IMR-90 (cell line): ENCODE measurements at regions not wholly inside any gene's neighbourhood (a gene's known extent, or its start where the extent isn't known, plus 50 kb on each side); places are given as distances from the start of the nearest gene placed in this dataset.

Experiments used
- ATAC-seq: fragments of 200-7000 bp; cut with Tn5 transposase; 2 replicates; pipeline ENCODE4 v1.9.1; 2020; ENCODE audit warnings: low read depth, mild to moderate bottlenecking, moderate library complexity
- BruUV-seq: library from RNA; stranded (reverse); fragments of 400-500 nt; replicated peaks from 2 replicates; lab custom pipeline; 2021; lab: Mats Ljungman, UMichigan
- CTCF ChIA-PET: fragments of 300-600 bp; formaldehyde crosslinking; extraction: SDS; loops from one replicate; lab custom pipeline; 2021; ENCODE audit warnings: antibody characterized with exemption; lab: Yijun Ruan, JAX
- POLR2A ChIA-PET: fragments of 300-600 bp; sonication (Branson Sonifier 250); formaldehyde crosslinking; loops from one replicate; lab custom pipeline; 2022; ENCODE audit warnings: antibody characterized with exemption; ENCODE audit not compliant: unreplicated experiment; lab: Charles Lee
- DNase-seq: peaks from one replicate; pipeline ENCODE4 v3.0.0; 2013
- H2AFZ ChIP-seq: replicated peaks from 2 replicates; pipeline ENCODE3; 2013; ENCODE audit warnings: low read length, mild to moderate bottlenecking; ENCODE audit not compliant: poor library complexity
- H2AK5ac ChIP-seq: 2 replicates; pipeline ENCODE4 v1.6.1; 2013; ENCODE audit warnings: low read depth, low read length, inconsistent platforms
- H2AK9ac ChIP-seq: replicated peaks from 2 replicates; pipeline ENCODE3; 2013; ENCODE audit warnings: mild to moderate bottlenecking, low read depth, low read length, moderate library complexity; ENCODE audit not compliant: poor library complexity
- H2BK120ac ChIP-seq: 2 replicates; pipeline ENCODE4 v1.6.1; 2013; ENCODE audit warnings: low read depth, low read length, inconsistent platforms
- H2BK15ac ChIP-seq: 3 replicates; pipeline ENCODE4 v1.6.1; 2013; ENCODE audit warnings: low read depth, low read length, inconsistent platforms
- H2BK20ac ChIP-seq: 2 replicates; pipeline ENCODE4 v1.6.1; 2013; ENCODE audit warnings: low read depth, mild to moderate bottlenecking, inconsistent platforms, low read length, moderate library complexity
- H2BK5ac ChIP-seq: 2 replicates; pipeline ENCODE4 v1.6.1; 2013; ENCODE audit warnings: mild to moderate bottlenecking, low read depth, low read length, inconsistent platforms; ENCODE audit not compliant: poor library complexity, severe bottlenecking
- H3K14ac ChIP-seq: replicated peaks from 2 replicates; pipeline ENCODE4 v1.6.1; 2013; ENCODE audit warnings: low read depth, low read length, inconsistent platforms
- H3K18ac ChIP-seq: 2 replicates; pipeline ENCODE4 v1.6.1; 2013; ENCODE audit warnings: low read depth, low read length, control low read depth
- H3K23ac ChIP-seq: 2 replicates; pipeline ENCODE4 v1.6.1; 2013; ENCODE audit warnings: low read depth, low read length, inconsistent platforms
- H3K27ac ChIP-seq: 2 replicates; pipeline ENCODE4 v1.5.1; 2013; ENCODE audit warnings: mild to moderate bottlenecking, control low read depth, low read length; ENCODE audit not compliant: insufficient read depth
- H3K27me3 ChIP-seq: 2 replicates; pipeline ENCODE4 v1.6.1; 2013; ENCODE audit warnings: low read length; ENCODE audit not compliant: control insufficient read depth, insufficient read depth
- H3K36me3 ChIP-seq: 2 replicates; pipeline ENCODE4 v1.6.1; 2013; ENCODE audit warnings: low read length, mixed read lengths; ENCODE audit not compliant: control insufficient read depth, insufficient read depth
- H3K4ac ChIP-seq: 2 replicates; pipeline ENCODE4 v1.6.1; 2013; ENCODE audit warnings: low read depth, low read length, inconsistent platforms
- H3K4me1 ChIP-seq: 2 replicates; pipeline ENCODE4 v1.6.1; 2013; ENCODE audit warnings: low read length, mixed read lengths; ENCODE audit not compliant: control insufficient read depth, insufficient read depth
- H3K4me2 ChIP-seq: 2 replicates; pipeline ENCODE4 v1.6.1; 2013; ENCODE audit warnings: low read depth, mild to moderate bottlenecking, control low read depth, low read length, moderate library complexity
- H3K4me3 ChIP-seq: 2 replicates; pipeline ENCODE4 v1.5.1; 2013; ENCODE audit warnings: low read depth, mild to moderate bottlenecking, control low read depth, low read length, moderate library complexity; ENCODE audit not compliant: insufficient read depth
- H3K56ac ChIP-seq: 2 replicates; pipeline ENCODE4 v1.6.1; 2013; ENCODE audit warnings: low read length, inconsistent platforms; ENCODE audit not compliant: insufficient read depth; ENCODE audit errors: extremely low read depth
- H3K79me1 ChIP-seq, 2 experiments: 2 replicates each; pipeline ENCODE4 v1.6.1; 2013; ENCODE audit warnings: low read length in 2 of 2, inconsistent platforms in 1 of 2, low read depth in 1 of 2
- H3K9ac ChIP-seq: 2 replicates; pipeline ENCODE4 v1.6.1; 2013; ENCODE audit warnings: low read depth, low read length, control low read depth
- H3K9me1 ChIP-seq: 2 replicates; pipeline ENCODE4 v1.6.1; 2013; ENCODE audit warnings: low read length, inconsistent platforms; ENCODE audit not compliant: insufficient read depth
- H3K9me3 ChIP-seq: 2 replicates; pipeline ENCODE4 v1.6.1; 2013; ENCODE audit warnings: low read length; ENCODE audit not compliant: control insufficient read depth, insufficient read depth
- H4K20me1 ChIP-seq: 2 replicates; pipeline ENCODE4 v1.6.1; 2013; ENCODE audit warnings: low read length, inconsistent platforms; ENCODE audit not compliant: insufficient read depth
- H4K5ac ChIP-seq: 2 replicates; pipeline ENCODE4 v1.6.1; 2013; ENCODE audit warnings: mild to moderate bottlenecking, low read depth, low read length, control low read depth
- H4K8ac ChIP-seq, 2 experiments: 2 replicates each; pipeline ENCODE4 v1.6.1; 2013; ENCODE audit warnings: low read depth in 2 of 2, low read length in 2 of 2, control low read depth in 1 of 2, inconsistent platforms in 1 of 2
- H4K91ac ChIP-seq: 2 replicates; pipeline ENCODE4 v1.6.1; 2013; ENCODE audit warnings: low read depth, low read length, inconsistent platforms; ENCODE audit not compliant: insufficient read depth
- BHLHE40 ChIP-seq: fragments of 150-350 bp; IDR thresholded peaks from 2 replicates; pipeline ENCODE4 v1.6.1; 2016; ENCODE audit warnings: mild to moderate bottlenecking, low read depth, low read length
- CHD1 ChIP-seq: IDR thresholded peaks from 2 replicates; pipeline ENCODE4 v1.6.1; 2012; ENCODE audit warnings: low read depth, low read length, improper control_type of control experiment
- FOS ChIP-seq: fragments of 150-350 bp; IDR thresholded peaks from 2 replicates; pipeline ENCODE4 v1.6.1; 2016; ENCODE audit warnings: low read depth, low read length
- NFE2L2 ChIP-seq: fragments of 150-350 bp; IDR thresholded peaks from 2 replicates; pipeline ENCODE4 v1.6.1; 2016; ENCODE audit warnings: low read depth, mild to moderate bottlenecking, low read length
- POLR2A ChIP-seq: IDR thresholded peaks from 2 replicates; pipeline ENCODE4 v1.6.1; 2012; ENCODE audit warnings: mild to moderate bottlenecking, low read depth, low read length
- RFX5 ChIP-seq: IDR thresholded peaks from 2 replicates; pipeline ENCODE4 v1.8.0; 2012; ENCODE audit warnings: low read depth, mild to moderate bottlenecking, low read length, moderate library complexity
- SMC3 ChIP-seq: fragments of 150-350 bp; IDR thresholded peaks from 2 replicates; pipeline ENCODE4 v1.6.1; 2016; ENCODE audit warnings: low read depth, mild to moderate bottlenecking, antibody characterized with exemption, low read length, moderate library complexity
- WGBS, 2 experiments: methylation state at CpG; one replicate each; pipeline versions ENCODE4 v1.1.5 to v1.1.7; 2013; ENCODE audit warnings: missing lambda C conversion rate in 2 of 2; ENCODE audit not compliant: insufficient read length in 1 of 2; ENCODE audit errors: extremely low coverage in 2 of 2; 5-methylcytosine and 5-hydroxymethylcytosine counted together
- dilution Hi-C: fragments of 300-500 bp; cut with HindIII; formaldehyde crosslinking; loops from one replicate; pipeline ENCODE4 v1.14.3; 2018; ENCODE audit warnings: low sequenced_read_pairs; ENCODE audit not compliant: unreplicated experiment
- in situ Hi-C: fragments of 300-500 bp; cut with MboI; formaldehyde crosslinking; loops from 3 replicates; pipeline ENCODE4 v1.14.3; 2019; ENCODE audit warnings: low sequenced_read_pairs, inconsistent platforms, mixed read lengths
- intact Hi-C: fragments of 100-400 bp; cut with micrococcal nuclease; formaldehyde crosslinking; loops from 2 replicates; pipeline ENCODE4 v1.10.0; 2022

DNA sequence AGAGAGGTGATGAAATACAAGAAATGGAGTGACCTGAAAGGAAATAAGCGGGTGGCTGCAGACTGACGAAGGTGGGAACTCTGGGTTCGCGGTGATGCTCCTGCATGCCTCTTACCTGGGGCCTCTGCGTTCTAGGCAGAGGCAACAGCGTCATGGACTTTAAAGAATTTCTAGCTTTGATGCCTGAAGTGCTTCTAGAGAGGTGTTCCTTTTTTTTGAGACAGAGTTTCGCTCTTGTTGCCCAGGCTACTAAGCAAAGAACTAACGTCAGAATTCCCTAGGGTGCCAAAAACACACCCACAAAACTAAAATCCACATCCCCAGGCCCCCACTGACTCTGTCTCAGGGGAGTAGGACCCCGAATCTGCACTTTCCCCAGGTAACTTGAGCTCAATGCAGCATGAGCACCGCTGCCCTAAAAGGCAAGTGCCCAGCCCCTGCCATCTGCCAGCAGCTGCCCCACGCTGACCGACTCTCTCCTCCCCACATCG is 110.5 kb upstream of the ID2 start:
- no peak for ATAC-seq
- no peak overlapping the region for H3K9ac ChIP-seq

More for the DNA sequence above, 110.5 kb upstream of the ID2 start:
- H3K9me1 ChIP-seq = peaks cover 7% of the 10 kb centered on the region; the same call in 1 of the 2 replicates
- no peak overlapping the region for H2BK15ac ChIP-seq
- H3K4ac ChIP-seq = no peak overlapping the region
- no peak overlapping the region for H3K14ac ChIP-seq
- no peak overlapping the region for H4K5ac ChIP-seq
- H2AK5ac ChIP-seq = no peak overlapping the region
- dilution Hi-C loops = no loop called here
- no peak overlapping the region for H2BK20ac ChIP-seq
- in situ Hi-C loops = no loop called here
- H3K27me3 ChIP-seq = peaks cover 2% of the 10 kb centered on the region
- no peak for TF ChIP-seq POLR2A
- no peak for TF ChIP-seq FOS
- TF ChIP-seq CHD1 = no peak
- no peak for TF ChIP-seq RFX5
- TF ChIP-seq SMC3 = no peak
- no peak for TF ChIP-seq BHLHE40
- TF ChIP-seq NFE2L2 = no peak
- peaks cover 7% of the 10 kb centered on the region; the same call in 1 of the 2 replicates for H3K4me1 ChIP-seq
- no peak overlapping the region for H2BK5ac ChIP-seq
- intact Hi-C loops = no loop called here
- no peak overlapping the region for H3K56ac ChIP-seq
- BruUV-seq = no TSS peak
- no peaks in the 10 kb centered on the region for H4K20me1 ChIP-seq
- no peak overlapping the region for H4K8ac ChIP-seq
- POLR2A ChIA-PET = no interaction called here
- no peaks in the 10 kb centered on the region for H3K9me3 ChIP-seq
- 70% methylated on average over 5 of the region's 13 CpGs; no CpG with 5 or more reads in 1 of the 2 experiments for WGBS, 2 experiments
- H3K36me3 ChIP-seq = no peaks in the 10 kb centered on the region
- H2BK120ac ChIP-seq = no peak overlapping the region
- no peak overlapping the region for H4K91ac ChIP-seq
- no peak overlapping the region for H3K4me3 ChIP-seq
- DNase-seq = no peak
- H3K4me2 ChIP-seq = no peak overlapping the region
- no peak overlapping the region for H3K27ac ChIP-seq
- no peaks in the 10 kb centered on the region for H3K79me1 ChIP-seq
- no peak overlapping the region for H3K18ac ChIP-seq
- no peak overlapping the region for H2AFZ ChIP-seq
- CTCF ChIA-PET = no interaction called here
- no peak overlapping the region for H3K23ac ChIP-seq
- no peak overlapping the region for H2AK9ac ChIP-seq
